ENCODE measurements at regions not wholly inside any gene's neighbourhood (a gene's known extent, or its start where the extent isn't known, plus 50 kb on each side); places are given as distances from the start of the nearest gene placed in this dataset.
A peak's percentile ranks its signal among the peaks of the same experiment; 100 is the strongest.

- no peaks in the 10 kb centered on the region for H3K27me3 ChIP-seq
- H3K4me3 ChIP-seq = no peak overlapping the region
- H3K9me3 ChIP-seq (ENCODE audit: low read depth) = no peaks in the 10 kb centered on the region
- TF ChIP-seq, protein P1, sequence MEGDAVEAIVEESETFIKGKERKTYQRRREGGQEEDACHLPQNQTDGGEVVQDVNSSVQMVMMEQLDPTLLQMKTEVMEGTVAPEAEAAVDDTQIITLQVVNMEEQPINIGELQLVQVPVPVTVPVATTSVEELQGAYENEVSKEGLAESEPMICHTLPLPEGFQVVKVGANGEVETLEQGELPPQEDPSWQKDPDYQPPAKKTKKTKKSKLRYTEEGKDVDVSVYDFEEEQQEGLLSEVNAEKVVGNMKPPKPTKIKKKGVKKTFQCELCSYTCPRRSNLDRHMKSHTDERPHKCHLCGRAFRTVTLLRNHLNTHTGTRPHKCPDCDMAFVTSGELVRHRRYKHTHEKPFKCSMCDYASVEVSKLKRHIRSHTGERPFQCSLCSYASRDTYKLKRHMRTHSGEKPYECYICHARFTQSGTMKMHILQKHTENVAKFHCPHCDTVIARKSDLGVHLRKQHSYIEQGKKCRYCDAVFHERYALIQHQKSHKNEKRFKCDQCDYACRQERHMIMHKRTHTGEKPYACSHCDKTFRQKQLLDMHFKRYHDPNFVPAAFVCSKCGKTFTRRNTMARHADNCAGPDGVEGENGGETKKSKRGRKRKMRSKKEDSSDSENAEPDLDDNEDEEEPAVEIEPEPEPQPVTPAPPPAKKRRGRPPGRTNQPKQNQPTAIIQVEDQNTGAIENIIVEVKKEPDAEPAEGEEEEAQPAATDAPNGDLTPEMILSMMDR (IDR thresholded peaks at IDR 0.05; ENCODE audit: low read depth, low read length) = no peak
- peak overlapping the region; percentile 27 for H3K27ac ChIP-seq
- peaks cover 18% of the 10 kb centered on the region for H3K4me1 ChIP-seq (ENCODE audit: low read depth)
- no peak for DNase-seq (ENCODE audit: low read depth in 1 of 2, low spot score in 1 of 2)
- H3K36me3 ChIP-seq = no peaks in the 10 kb centered on the region
Measured at GRCh38 chr2:64874593-64874992, 114.6 kb upstream of the SLC1A4 start.

- DNase-seq (ENCODE audit: low read depth in 1 of 2, low spot score in 1 of 2) = no peak
- peak overlapping the region; percentile 90 for H3K27ac ChIP-seq
- H3K9me3 ChIP-seq (ENCODE audit: low read depth) = no peaks in the 10 kb centered on the region
- TF ChIP-seq, protein P1 (IDR thresholded peaks at IDR 0.05; ENCODE audit: low read depth, low read length) = no peak
- no peak overlapping the region for H3K4me3 ChIP-seq
- H3K36me3 ChIP-seq = no peaks in the 10 kb centered on the region
- peaks cover 18% of the 10 kb centered on the region for H3K4me1 ChIP-seq (ENCODE audit: low read depth)
- no peaks in the 10 kb centered on the region for H3K27me3 ChIP-seq
Measured at GRCh38 chr2:64875368-64875767, 113.8 kb upstream of the SLC1A4 start.

- Histone ChIP-seq H3K9me3 (ENCODE audit: low read depth) (no peaks in the 10 kb centered on the region), H3K36me3 (no peaks in the 10 kb centered on the region), H3K27ac (peak overlapping the region; percentile 90), H3K4me3 (no peak overlapping the region), H3K4me1 (ENCODE audit: low read depth) (peaks cover 18% of the 10 kb centered on the region), H3K27me3 (no peaks in the 10 kb centered on the region)
- peak; percentile 88 to 91 for DNase-seq (ENCODE audit: low read depth in 1 of 2, low spot score in 1 of 2)
- TF ChIP-seq, protein P1 (IDR thresholded peaks at IDR 0.05; ENCODE audit: low read depth, low read length) = no peak
Measured at GRCh38 chr2:64876137-64876647, 113.0 kb upstream of the SLC1A4 start.

DNA sequence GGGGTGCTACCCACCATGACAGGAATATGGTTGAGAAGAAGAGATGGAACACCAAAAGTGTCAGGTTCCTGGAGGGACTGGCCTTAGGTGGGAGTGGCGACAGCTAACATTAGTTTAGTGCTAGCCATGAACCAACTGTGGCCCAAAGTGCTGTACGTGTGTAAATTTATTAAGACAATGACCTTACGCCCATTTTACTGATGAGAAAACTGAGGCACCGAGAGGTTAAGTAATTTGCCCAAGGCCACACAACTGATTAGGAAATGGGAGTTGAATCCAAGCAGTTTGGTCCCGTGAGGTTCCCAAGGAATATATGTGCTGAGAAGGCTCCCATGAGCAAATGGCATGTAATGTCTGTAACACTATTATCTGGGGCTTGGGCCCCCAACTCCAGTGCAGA is 109.5 kb upstream of the SLC1A4 start:
- Histone ChIP-seq H3K9me3 (ENCODE audit: low read depth) (no peaks in the 10 kb centered on the region), H3K4me3 (no peak overlapping the region), H3K4me1 (ENCODE audit: low read depth) (peaks cover 11% of the 10 kb centered on the region), H3K36me3 (no peaks in the 10 kb centered on the region), H3K27ac (no peak overlapping the region), H3K27me3 (no peaks in the 10 kb centered on the region)
- DNase-seq (ENCODE audit: low read depth in 1 of 2, low spot score in 1 of 2) = no peak
- TF ChIP-seq, protein P1 (IDR thresholded peaks at IDR 0.05; ENCODE audit: low read depth, low read length) = no peak

- DNase-seq (ENCODE audit: low read depth in 1 of 2, low spot score in 1 of 2) = no peak
- no peaks in the 10 kb centered on the region for H3K36me3 ChIP-seq
- TF ChIP-seq, protein P1 (IDR thresholded peaks at IDR 0.05; ENCODE audit: low read depth, low read length) = no peak
- H3K4me1 ChIP-seq (ENCODE audit: low read depth) = peaks cover 5% of the 10 kb centered on the region
- no peak overlapping the region for H3K4me3 ChIP-seq
- H3K9me3 ChIP-seq (ENCODE audit: low read depth) = no peaks in the 10 kb centered on the region
- H3K27me3 ChIP-seq = no peaks in the 10 kb centered on the region
- no peak overlapping the region for H3K27ac ChIP-seq
Measured at GRCh38 chr2:64880193-64880951, 108.8 kb upstream of the SLC1A4 start.
